GM13976 (cell line): ENCODE measurements at regions not wholly inside any gene's neighbourhood (a gene's known extent, or its start where the extent isn't known, plus 50 kb on each side); places are given as distances from the start of the nearest gene placed in this dataset.

Experiments used
- DNase-seq: peaks from one replicate; pipeline ENCODE4 v3.0.0; 2012; ENCODE audit warnings: low spot score
- in situ Hi-C: fragments of 300-500 bp; cut with MboI; formaldehyde crosslinking; loops from one replicate; pipeline ENCODE4 v1.12.0; 2022; ENCODE audit warnings: low sequenced_read_pairs, mixed read lengths, inconsistent platforms; ENCODE audit not compliant: unreplicated experiment
- TF ChIP-seq, protein P1 (sequence below): IDR thresholded peaks from 2 replicates; pipeline ENCODE4 v1.5.1; 2012; ENCODE audit warnings: borderline replicate concordance, mild to moderate bottlenecking; ENCODE audit not compliant: insufficient read depth; ENCODE audit errors: extremely low read depth, missing control alignments, control extremely low read depth

- in situ Hi-C loops: no loop called here
- no peak for DNase-seq
- TF ChIP-seq, protein P1, sequence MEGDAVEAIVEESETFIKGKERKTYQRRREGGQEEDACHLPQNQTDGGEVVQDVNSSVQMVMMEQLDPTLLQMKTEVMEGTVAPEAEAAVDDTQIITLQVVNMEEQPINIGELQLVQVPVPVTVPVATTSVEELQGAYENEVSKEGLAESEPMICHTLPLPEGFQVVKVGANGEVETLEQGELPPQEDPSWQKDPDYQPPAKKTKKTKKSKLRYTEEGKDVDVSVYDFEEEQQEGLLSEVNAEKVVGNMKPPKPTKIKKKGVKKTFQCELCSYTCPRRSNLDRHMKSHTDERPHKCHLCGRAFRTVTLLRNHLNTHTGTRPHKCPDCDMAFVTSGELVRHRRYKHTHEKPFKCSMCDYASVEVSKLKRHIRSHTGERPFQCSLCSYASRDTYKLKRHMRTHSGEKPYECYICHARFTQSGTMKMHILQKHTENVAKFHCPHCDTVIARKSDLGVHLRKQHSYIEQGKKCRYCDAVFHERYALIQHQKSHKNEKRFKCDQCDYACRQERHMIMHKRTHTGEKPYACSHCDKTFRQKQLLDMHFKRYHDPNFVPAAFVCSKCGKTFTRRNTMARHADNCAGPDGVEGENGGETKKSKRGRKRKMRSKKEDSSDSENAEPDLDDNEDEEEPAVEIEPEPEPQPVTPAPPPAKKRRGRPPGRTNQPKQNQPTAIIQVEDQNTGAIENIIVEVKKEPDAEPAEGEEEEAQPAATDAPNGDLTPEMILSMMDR: no peak
Measured at GRCh38 chr2:58517881-58518280, 276.8 kb upstream of the FANCL start.

DNA sequence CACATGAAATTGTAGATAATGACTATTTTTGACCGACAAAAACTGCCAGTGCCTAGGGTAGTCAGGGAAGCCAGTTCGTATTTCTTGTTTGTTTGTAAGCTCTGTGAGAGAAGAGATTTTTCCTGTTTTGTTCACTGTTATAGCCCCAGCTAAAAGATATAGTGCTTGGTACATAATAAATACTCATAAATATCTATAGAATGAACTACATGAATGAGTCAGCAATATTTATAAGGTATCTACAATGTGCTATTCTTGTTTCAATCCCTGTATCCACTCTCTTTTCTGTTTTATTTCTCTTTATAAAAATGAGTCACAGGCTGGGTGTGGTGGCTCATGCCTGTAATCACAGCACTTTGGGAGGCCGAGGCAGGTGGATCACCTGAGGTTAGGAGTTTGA, 275.6 kb upstream of the FANCL start:
- TF ChIP-seq, protein P1: no peak
- in situ Hi-C loops: no loop called here
- DNase-seq: no peak

- DNase-seq: no peak
- TF ChIP-seq, protein P1: no peak
- in situ Hi-C loops: no loop called here
Measured at GRCh38 chr2:58515827-58516573, 274.9 kb upstream of the FANCL start.

DNA sequence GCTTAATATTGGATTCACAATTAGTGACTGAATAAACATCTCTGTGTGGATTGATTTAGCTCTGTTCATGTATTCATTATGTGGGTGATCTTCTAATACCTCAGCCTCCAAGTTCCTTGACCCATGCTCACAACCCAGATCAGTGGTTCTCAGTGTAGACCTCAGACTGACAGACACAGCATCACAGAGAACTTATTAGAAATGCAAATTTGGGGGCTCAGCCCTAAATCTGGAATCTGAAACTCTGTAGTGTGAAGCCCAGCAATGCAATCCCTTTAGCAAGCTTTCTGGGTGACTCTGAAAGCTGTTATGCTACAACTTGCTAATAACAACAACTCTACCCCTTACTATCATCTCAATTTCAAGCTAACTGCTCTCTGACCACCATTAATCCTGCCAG, 273.1 kb upstream of the FANCL start:
- in situ Hi-C loops: no loop called here
- TF ChIP-seq, protein P1: no peak
- no peak for DNase-seq

GRCh38 chr2:58512878-58513277, 271.8 kb upstream of the FANCL start:
- in situ Hi-C loops: no loop called here
- no peak for DNase-seq
- TF ChIP-seq, protein P1: no peak

GRCh38 chr2:58508006-58508405, 266.9 kb upstream of the FANCL start:
- DNase-seq: no peak
- in situ Hi-C loops: no loop called here
- TF ChIP-seq, protein P1: no peak
